GM13976 (cell line): ENCODE measurements at regions not wholly inside any gene's neighbourhood (a gene's known extent, or its start where the extent isn't known, plus 50 kb on each side); places are given as distances from the start of the nearest gene placed in this dataset.

Experiments used
- DNase-seq: peaks from one replicate; pipeline ENCODE4 v3.0.0; 2012; ENCODE audit warnings: low spot score
- in situ Hi-C: fragments of 300-500 bp; cut with MboI; formaldehyde crosslinking; loops from one replicate; pipeline ENCODE4 v1.12.0; 2022; ENCODE audit warnings: low sequenced_read_pairs, mixed read lengths, inconsistent platforms; ENCODE audit not compliant: unreplicated experiment
- TF ChIP-seq, protein P1 (sequence below): IDR thresholded peaks from 2 replicates; pipeline ENCODE4 v1.5.1; 2012; ENCODE audit warnings: borderline replicate concordance, mild to moderate bottlenecking; ENCODE audit not compliant: insufficient read depth; ENCODE audit errors: extremely low read depth, missing control alignments, control extremely low read depth

GRCh38 chr18:46378126-46378863 lies 274.1 kb downstream of the HAUS1 start:
- in situ Hi-C loops = no loop called here
- DNase-seq = no peak

DNA sequence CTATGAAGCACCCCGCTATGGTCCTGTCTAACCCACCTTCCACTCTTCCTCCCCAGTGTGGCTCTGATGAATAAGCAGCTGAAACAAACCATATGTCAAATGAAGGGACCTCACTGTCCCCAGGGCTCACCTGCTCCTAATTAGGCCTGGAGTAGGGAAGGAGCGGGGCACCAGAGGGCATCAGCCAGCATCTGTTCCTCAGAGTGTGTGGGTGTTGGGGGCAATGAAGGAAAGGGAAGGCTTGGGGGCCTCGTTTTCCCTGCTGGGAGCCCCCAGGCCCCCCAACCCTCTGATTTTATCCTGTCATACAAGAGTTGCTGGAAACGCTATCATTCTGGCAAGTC lies 274.7 kb downstream of the HAUS1 start:
- TF ChIP-seq, protein P1, sequence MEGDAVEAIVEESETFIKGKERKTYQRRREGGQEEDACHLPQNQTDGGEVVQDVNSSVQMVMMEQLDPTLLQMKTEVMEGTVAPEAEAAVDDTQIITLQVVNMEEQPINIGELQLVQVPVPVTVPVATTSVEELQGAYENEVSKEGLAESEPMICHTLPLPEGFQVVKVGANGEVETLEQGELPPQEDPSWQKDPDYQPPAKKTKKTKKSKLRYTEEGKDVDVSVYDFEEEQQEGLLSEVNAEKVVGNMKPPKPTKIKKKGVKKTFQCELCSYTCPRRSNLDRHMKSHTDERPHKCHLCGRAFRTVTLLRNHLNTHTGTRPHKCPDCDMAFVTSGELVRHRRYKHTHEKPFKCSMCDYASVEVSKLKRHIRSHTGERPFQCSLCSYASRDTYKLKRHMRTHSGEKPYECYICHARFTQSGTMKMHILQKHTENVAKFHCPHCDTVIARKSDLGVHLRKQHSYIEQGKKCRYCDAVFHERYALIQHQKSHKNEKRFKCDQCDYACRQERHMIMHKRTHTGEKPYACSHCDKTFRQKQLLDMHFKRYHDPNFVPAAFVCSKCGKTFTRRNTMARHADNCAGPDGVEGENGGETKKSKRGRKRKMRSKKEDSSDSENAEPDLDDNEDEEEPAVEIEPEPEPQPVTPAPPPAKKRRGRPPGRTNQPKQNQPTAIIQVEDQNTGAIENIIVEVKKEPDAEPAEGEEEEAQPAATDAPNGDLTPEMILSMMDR = no peak
- no peak for DNase-seq
- in situ Hi-C loops = no loop called here

More at GRCh38 chr18:46378126-46378863, 274.1 kb downstream of the HAUS1 start:
- TF ChIP-seq, protein P1 = no peak

GRCh38 chr18:46379323-46379950 lies 275.3 kb downstream of the HAUS1 start:
- no peak for DNase-seq
- TF ChIP-seq, protein P1 = no peak
- in situ Hi-C loops = no loop called here

DNA sequence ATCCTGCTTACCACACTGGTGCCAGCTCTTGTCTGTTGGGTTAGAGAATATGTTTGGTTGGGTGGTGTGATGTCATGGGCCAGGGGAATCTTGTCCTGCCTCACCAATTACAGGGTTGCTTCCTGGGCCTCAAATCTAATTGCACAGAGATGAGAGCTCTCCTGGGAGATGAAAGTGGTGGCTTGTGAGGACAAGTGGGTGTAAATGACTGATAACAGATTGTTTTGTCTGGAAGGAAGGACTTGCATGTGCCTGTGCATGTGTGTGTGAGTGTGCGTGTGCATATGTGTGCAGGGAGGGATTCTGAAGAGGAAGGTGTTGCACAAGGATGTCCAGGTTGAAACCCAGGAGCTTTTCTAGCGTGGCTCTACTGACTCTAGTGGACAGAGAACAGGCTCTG lies 271.9 kb downstream of the LOXHD1 start:
- TF ChIP-seq, protein P1 = no peak
- no peak for DNase-seq
- in situ Hi-C loops = no loop called here

- no peak for DNase-seq
- in situ Hi-C loops = no loop called here
- TF ChIP-seq, protein P1 = no peak
These were observed 270.2 kb downstream of the LOXHD1 start for GRCh38 chr18:46386788-46387187.

DNA sequence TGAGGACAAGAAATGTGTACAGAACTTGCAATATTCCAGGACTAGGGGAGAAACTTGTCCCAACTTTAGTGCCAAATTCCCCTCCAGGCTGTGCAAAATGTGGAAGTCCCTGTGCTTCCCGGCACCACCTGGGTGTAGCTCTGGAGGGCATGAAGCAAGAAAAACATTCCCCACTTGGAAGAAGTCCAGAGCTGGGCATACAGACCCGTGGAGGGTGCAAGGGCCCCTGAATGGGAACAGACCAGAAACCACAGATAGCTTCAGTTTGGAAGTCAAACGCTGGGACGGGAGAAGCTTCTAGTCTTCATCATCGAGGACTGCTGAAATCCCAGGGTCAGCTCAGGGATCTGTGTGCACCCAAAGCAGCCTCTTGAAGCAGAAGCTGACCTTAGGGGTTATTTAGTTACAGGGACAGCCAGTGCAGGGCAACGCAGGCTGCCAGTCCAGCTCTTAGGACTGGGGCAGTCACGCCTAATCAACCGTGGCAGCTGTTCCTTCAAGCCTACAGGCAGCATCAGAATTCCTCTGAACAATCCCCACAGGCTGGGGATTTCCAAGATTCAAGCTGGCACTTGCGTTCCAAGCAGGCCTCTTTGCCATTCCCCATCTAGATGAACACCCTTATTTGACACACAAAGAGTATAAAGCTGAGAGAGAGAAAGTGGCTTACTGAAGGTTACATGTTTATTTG lies 269.4 kb downstream of the LOXHD1 start:
- TF ChIP-seq, protein P1 = no peak
- in situ Hi-C loops = no loop called here
- DNase-seq = no peak
